CD4-positive, alpha-beta T cell (primary cell): ENCODE measurements at regions not wholly inside any gene's neighbourhood (a gene's known extent, or its start where the extent isn't known, plus 50 kb on each side); places are given as distances from the start of the nearest gene placed in this dataset.

Experiments
- ATAC-seq: fragments of 200-7000 bp; cut with Tn5 transposase; one replicate; pipeline ENCODE4 v1.10.0; 2022; ENCODE audit warnings: mild to moderate bottlenecking; ENCODE audit not compliant: poor library complexity
- CTCF ChIA-PET: fragments of 350-600 bp; sonication (Branson Sonifier 250); formaldehyde crosslinking; loops from one replicate; lab custom pipeline; 2021; ENCODE audit warnings: antibody characterized with exemption, inconsistent platforms; lab: Charles Lee
- POLR2A ChIA-PET: fragments of 350-600 bp; sonication (Branson Sonifier 250); formaldehyde crosslinking; loops from one replicate; lab custom pipeline; 2021; ENCODE audit warnings: antibody characterized with exemption, inconsistent platforms; lab: Charles Lee
- DNase-seq, 14 experiments: peaks; one replicate each; pipeline ENCODE4 v3.0.0-alpha.2; 2013 to 2020; ENCODE audit warnings: mixed read lengths in 2 of 14
- H3K27ac ChIP-seq, 2 donors: one replicate each; pipeline versions ENCODE4 v1.5.1 to v1.7.0; 2013; ENCODE audit warnings: low read length in 2 of 2, low read depth in 1 of 2, mild to moderate bottlenecking in 1 of 2
- H3K27me3 ChIP-seq, 2 experiments: 1 replicate in 1 of 2; 2 replicates in 1 of 2; pipeline versions ENCODE4 v1.6.1 to v1.7.0; 2013; ENCODE audit warnings: low read length in 2 of 2, control low read depth in 1 of 2, mild to moderate bottlenecking in 1 of 2, moderate library complexity in 1 of 2; ENCODE audit not compliant: insufficient read depth in 2 of 2, control insufficient read depth in 1 of 2
- H3K36me3 ChIP-seq: one replicate; pipeline ENCODE4 v1.6.1; 2013; ENCODE audit warnings: low read length, control low read depth; ENCODE audit not compliant: insufficient read depth
- H3K4me1 ChIP-seq: one replicate; pipeline ENCODE4 v1.6.1; 2013; ENCODE audit warnings: low read length, control low read depth; ENCODE audit not compliant: insufficient read depth
- H3K4me3 ChIP-seq: one replicate; pipeline ENCODE4 v1.5.1; 2013; ENCODE audit warnings: mild to moderate bottlenecking, low read length, moderate library complexity
- H3K9me3 ChIP-seq, 2 experiments: 1 replicate in 1 of 2; 2 replicates in 1 of 2; pipeline versions ENCODE4 v1.6.1 to v1.7.0; 2013; ENCODE audit warnings: low read length in 2 of 2, mild to moderate bottlenecking in 2 of 2, control low read depth in 1 of 2, moderate library complexity in 1 of 2; ENCODE audit not compliant: control insufficient read depth in 1 of 2, insufficient read depth in 1 of 2
- H3K27ac Mint-ChIP-seq: one replicate; pipeline ENCODE4 v1.8.0; 2020; ENCODE audit warnings: mixed read lengths
- H3K27me3 Mint-ChIP-seq: one replicate; pipeline ENCODE4 v1.8.0; 2021; ENCODE audit warnings: mixed read lengths
- H3K36me3 Mint-ChIP-seq: one replicate; pipeline ENCODE4 v1.8.0; 2021; ENCODE audit warnings: low read depth, mixed read lengths
- H3K4me1 Mint-ChIP-seq: one replicate; pipeline ENCODE4 v1.8.0; 2021; ENCODE audit warnings: low read depth, mixed read lengths
- H3K4me3 Mint-ChIP-seq: one replicate; pipeline ENCODE4 v1.8.0; 2020; ENCODE audit warnings: mild to moderate bottlenecking, mixed read lengths
- H3K9me3 Mint-ChIP-seq: one replicate; pipeline ENCODE4 v1.8.0; 2020; ENCODE audit warnings: mixed read lengths
- intact Hi-C, 2 experiments: fragments of 100-400 bp; cut with DNase I in 1 of 2; cut with micrococcal nuclease in 1 of 2; formaldehyde crosslinking; loops; one replicate each; pipeline versions ENCODE4 v1.15.1 to v1.9.0; 2023 to 2025; cut with DNase I, micrococcal nuclease
- TF ChIP-seq, protein P1 (sequence below): fragments of 200-600 bp; IDR thresholded peaks from one replicate; pipeline ENCODE4 v1.8.0; 2022; ENCODE audit warnings: antibody characterized with exemption, mild to moderate bottlenecking

DNA sequence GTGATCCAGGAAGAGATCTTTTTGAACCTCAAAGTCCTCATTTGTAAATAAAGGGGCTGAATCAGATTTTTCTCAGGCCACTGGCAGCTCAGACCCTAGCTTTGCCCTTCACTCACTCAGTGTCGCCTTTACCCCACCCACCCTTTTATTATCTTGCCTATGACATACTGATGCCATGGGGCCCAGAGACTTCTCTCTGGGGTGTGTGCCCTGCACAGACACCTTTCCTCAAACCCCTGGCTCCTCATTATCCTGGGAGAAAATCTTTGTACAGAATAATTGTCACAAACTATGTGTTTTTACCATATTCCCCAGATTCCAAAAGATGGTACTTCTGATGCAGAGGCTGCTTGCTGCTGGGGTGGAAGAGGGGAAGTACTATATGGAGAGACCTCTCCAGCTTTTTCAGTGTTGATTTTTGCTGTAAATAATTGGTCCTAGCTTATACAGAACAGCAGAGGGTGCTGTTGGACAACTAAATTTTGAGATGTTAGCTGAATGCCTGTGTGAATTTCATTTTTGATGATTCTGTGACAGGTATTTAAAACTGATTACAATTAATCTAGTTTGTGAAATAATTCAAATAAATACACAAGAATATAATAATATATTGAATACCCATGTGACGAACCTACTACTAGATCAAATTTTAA, 53.9 kb upstream of the DCD start:
- H3K36me3 ChIP-seq: no peaks in the 10 kb centered on the region
- H3K9me3 Mint-ChIP-seq: no peaks in the 10 kb centered on the region
- no peaks in the 10 kb centered on the region for H3K27me3 ChIP-seq
- no peak overlapping the region for H3K4me3 ChIP-seq
- no peak overlapping the region for H3K27ac Mint-ChIP-seq
- TF ChIP-seq, protein P1, sequence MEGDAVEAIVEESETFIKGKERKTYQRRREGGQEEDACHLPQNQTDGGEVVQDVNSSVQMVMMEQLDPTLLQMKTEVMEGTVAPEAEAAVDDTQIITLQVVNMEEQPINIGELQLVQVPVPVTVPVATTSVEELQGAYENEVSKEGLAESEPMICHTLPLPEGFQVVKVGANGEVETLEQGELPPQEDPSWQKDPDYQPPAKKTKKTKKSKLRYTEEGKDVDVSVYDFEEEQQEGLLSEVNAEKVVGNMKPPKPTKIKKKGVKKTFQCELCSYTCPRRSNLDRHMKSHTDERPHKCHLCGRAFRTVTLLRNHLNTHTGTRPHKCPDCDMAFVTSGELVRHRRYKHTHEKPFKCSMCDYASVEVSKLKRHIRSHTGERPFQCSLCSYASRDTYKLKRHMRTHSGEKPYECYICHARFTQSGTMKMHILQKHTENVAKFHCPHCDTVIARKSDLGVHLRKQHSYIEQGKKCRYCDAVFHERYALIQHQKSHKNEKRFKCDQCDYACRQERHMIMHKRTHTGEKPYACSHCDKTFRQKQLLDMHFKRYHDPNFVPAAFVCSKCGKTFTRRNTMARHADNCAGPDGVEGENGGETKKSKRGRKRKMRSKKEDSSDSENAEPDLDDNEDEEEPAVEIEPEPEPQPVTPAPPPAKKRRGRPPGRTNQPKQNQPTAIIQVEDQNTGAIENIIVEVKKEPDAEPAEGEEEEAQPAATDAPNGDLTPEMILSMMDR: peak; percentile 66
- peak in 4 of 14 experiments; percentile 34 to 80 (median 72) for DNase-seq
- no peaks in the 10 kb centered on the region for H3K4me1 Mint-ChIP-seq
- no peaks in the 10 kb centered on the region for H3K9me3 ChIP-seq
- POLR2A ChIA-PET: interaction anchor here (0.8 to 1.1 kb wide), 3 partner anchors 256 to 370 kb away, joined by 3 to 4 read pairs (median 3); no protein-coding TSS in a partner anchor
- peak; percentile 55 for ATAC-seq
- peaks cover 5% of the 10 kb centered on the region for H3K27me3 Mint-ChIP-seq
- no peaks in the 10 kb centered on the region for H3K4me1 ChIP-seq
- CTCF ChIA-PET: interaction anchor here (0.7 to 2.7 kb wide), 9 partner anchors 12 to 375 kb away, joined by 3 to 20 read pairs (median 3); no protein-coding TSS in a partner anchor
- H3K4me3 Mint-ChIP-seq: no peak overlapping the region
- intact Hi-C loops: loop anchor here (1.0 to 5.0 kb wide), 7 partner anchors 152 to 915 kb away; partner anchors contain the start of gene MUCL1 (in 1 of the 2)
- no peaks in the 10 kb centered on the region for H3K36me3 Mint-ChIP-seq
- H3K27ac ChIP-seq: no peak overlapping the region

DNA sequence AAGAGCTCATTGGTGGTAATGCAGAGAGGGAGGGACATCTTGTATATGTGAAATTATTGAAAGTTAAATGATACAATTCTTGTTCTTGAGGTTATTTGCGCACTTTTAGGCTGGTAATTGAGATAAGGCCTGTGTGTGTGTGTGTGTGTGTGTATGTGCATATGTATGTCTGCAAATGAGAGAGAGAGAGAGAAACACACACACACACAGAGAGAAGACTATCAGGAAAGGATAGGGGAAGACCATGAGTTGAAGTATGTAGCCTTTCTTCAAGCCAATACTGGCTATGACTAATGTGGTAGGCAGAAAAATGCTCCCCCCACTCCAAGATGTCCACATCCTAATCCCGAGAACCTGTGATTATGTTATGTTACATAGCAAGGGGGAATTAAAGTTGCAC, 52.7 kb upstream of the DCD start:
- ChIA-PET CTCF (interaction anchor here (0.7 to 2.7 kb wide), 2 partner anchors 368 to 371 kb away, joined by 3 to 20 read pairs; no protein-coding TSS in a partner anchor), POLR2A (no interaction called here)
- no peak overlapping the region for H3K4me3 ChIP-seq
- Mint-ChIP-seq H3K9me3 (no peaks in the 10 kb centered on the region), H3K36me3 (no peaks in the 10 kb centered on the region), H3K4me1 (no peaks in the 10 kb centered on the region), H3K27me3 (peaks cover 5% of the 10 kb centered on the region), H3K4me3 (no peak overlapping the region), H3K27ac (no peak overlapping the region)
- TF ChIP-seq, protein P1: no peak
- peaks cover 0 to 9% of the 10 kb centered on the region in 2 experiments for H3K27me3 ChIP-seq
- no peak overlapping the region for H3K27ac ChIP-seq
- DNase-seq: no peak
- no peaks in the 10 kb centered on the region for H3K36me3 ChIP-seq
- intact Hi-C loops: loop anchor here (2.0 to 5.0 kb wide), 2 partner anchors 296 to 916 kb away; no protein-coding TSS in a partner anchor
- H3K4me1 ChIP-seq: no peaks in the 10 kb centered on the region
- no peak for ATAC-seq
- no peaks in the 10 kb centered on the region for H3K9me3 ChIP-seq

DNA sequence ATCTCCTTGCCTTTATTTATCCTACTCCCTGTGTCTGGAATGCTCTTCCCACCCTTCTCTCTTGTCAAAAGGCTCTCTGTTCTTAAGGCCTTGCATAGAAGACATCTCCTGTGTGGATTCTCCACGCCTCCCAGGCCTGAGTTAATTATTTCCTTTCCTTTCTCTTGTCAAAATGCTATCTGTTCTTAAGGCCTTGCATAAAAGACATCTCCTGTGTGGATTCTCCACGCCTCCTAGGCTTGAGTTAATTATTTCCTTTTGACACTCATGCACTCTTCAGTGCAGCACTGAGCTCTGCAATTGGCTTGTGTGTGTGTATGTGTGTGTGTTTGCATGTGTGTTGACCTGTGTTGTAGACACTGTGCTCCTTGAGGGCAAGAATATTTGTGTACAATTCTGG, 52.1 kb upstream of the DCD start:
- ChIA-PET POLR2A (no interaction called here), CTCF (no interaction called here)
- intact Hi-C loops: loop anchor here (2.0 to 5.0 kb wide), 2 partner anchors 296 to 917 kb away; no protein-coding TSS in a partner anchor
- TF ChIP-seq, protein P1: no peak
- Mint-ChIP-seq H3K4me3 (no peak overlapping the region), H3K27ac (no peak overlapping the region), H3K36me3 (no peaks in the 10 kb centered on the region), H3K27me3 (peaks cover 9% of the 10 kb centered on the region), H3K4me1 (no peaks in the 10 kb centered on the region), H3K9me3 (no peaks in the 10 kb centered on the region)
- ATAC-seq (no peak), DNase-seq (no peak)
- Histone ChIP-seq H3K4me1 (no peaks in the 10 kb centered on the region), H3K27me3 (peaks cover 0 to 9% of the 10 kb centered on the region in 2 experiments), H3K4me3 (no peak overlapping the region), H3K9me3 (no peaks in the 10 kb centered on the region), H3K27ac (no peak overlapping the region), H3K36me3 (no peaks in the 10 kb centered on the region)
